Activated naive CD4-positive, alpha-beta T cell treated with anti-CD3 and anti-CD28 coated beads for 36 hours (primary cell): ENCODE measurements at regions not wholly inside any gene's neighbourhood (a gene's known extent, or its start where the extent isn't known, plus 50 kb on each side); places are given as distances from the start of the nearest gene placed in this dataset.

Source experiments
- CTCF ChIA-PET: fragments of 350-600 bp; sonication (Branson Sonifier 250); formaldehyde crosslinking; loops from one replicate; lab custom pipeline; 2021; ENCODE audit warnings: antibody characterized with exemption; lab: Charles Lee
- DNase-seq: peaks from one replicate; pipeline ENCODE4 v3.0.0-alpha.2; 2020
- H3K27ac Mint-ChIP-seq: one replicate; pipeline ENCODE4 v1.8.0; 2021; ENCODE audit warnings: mild to moderate bottlenecking, mixed read lengths
- H3K27me3 Mint-ChIP-seq: one replicate; pipeline ENCODE4 v1.8.0; 2021; ENCODE audit warnings: low read depth, mixed read lengths
- H3K36me3 Mint-ChIP-seq: one replicate; pipeline ENCODE4 v1.8.0; 2021; ENCODE audit warnings: low read depth, mixed read lengths
- H3K4me1 Mint-ChIP-seq: one replicate; pipeline ENCODE4 v1.8.0; 2021; ENCODE audit warnings: low read depth, mixed read lengths
- H3K4me3 Mint-ChIP-seq: one replicate; pipeline ENCODE4 v1.8.0; 2021; ENCODE audit warnings: mild to moderate bottlenecking, moderate library complexity, mixed read lengths
- H3K9me3 Mint-ChIP-seq: one replicate; pipeline ENCODE4 v1.8.0; 2021; ENCODE audit warnings: mixed read lengths
- intact Hi-C: fragments of 100-400 bp; cut with micrococcal nuclease; formaldehyde crosslinking; loops from one replicate; pipeline ENCODE4 v1.15.1; 2023

GRCh38 chr2:239601880-239602279 lies 201.1 kb upstream of the HDAC4 start:
- Mint-ChIP-seq H3K27ac (no peak overlapping the region), H3K36me3 (no peaks in the 10 kb centered on the region), H3K4me3 (no peak overlapping the region), H3K27me3 (peaks cover 18% of the 10 kb centered on the region), H3K9me3 (no peaks in the 10 kb centered on the region), H3K4me1 (no peaks in the 10 kb centered on the region)
- DNase-seq: no peak
- CTCF ChIA-PET: no interaction called here
- intact Hi-C loops: no loop called here

GRCh38 chr2:239601201-239601851 lies 200.5 kb upstream of the HDAC4 start:
- CTCF ChIA-PET: no interaction called here
- intact Hi-C loops: no loop called here
- no peak for DNase-seq
- H3K27ac Mint-ChIP-seq: no peak overlapping the region
- peaks cover 12% of the 10 kb centered on the region for H3K27me3 Mint-ChIP-seq
- no peaks in the 10 kb centered on the region for H3K36me3 Mint-ChIP-seq
- no peaks in the 10 kb centered on the region for H3K9me3 Mint-ChIP-seq
- H3K4me1 Mint-ChIP-seq: no peaks in the 10 kb centered on the region
- no peak overlapping the region for H3K4me3 Mint-ChIP-seq

GRCh38 chr2:239600650-239601049 lies 199.8 kb upstream of the HDAC4 start:
- CTCF ChIA-PET: no interaction called here
- no peaks in the 10 kb centered on the region for H3K9me3 Mint-ChIP-seq
- DNase-seq: no peak
- H3K27ac Mint-ChIP-seq: no peak overlapping the region
- H3K4me1 Mint-ChIP-seq: no peaks in the 10 kb centered on the region
- intact Hi-C loops: no loop called here
- no peak overlapping the region for H3K4me3 Mint-ChIP-seq
- peaks cover 7% of the 10 kb centered on the region for H3K27me3 Mint-ChIP-seq
- no peaks in the 10 kb centered on the region for H3K36me3 Mint-ChIP-seq

- no peaks in the 10 kb centered on the region for H3K36me3 Mint-ChIP-seq
These were observed 199.3 kb upstream of the HDAC4 start for GRCh38 chr2:239600001-239600593.

GRCh38 chr2:239599299-239599698 lies 198.5 kb upstream of the HDAC4 start:
- CTCF ChIA-PET: no interaction called here
- no peak overlapping the region for H3K27ac Mint-ChIP-seq
- H3K4me3 Mint-ChIP-seq: no peak overlapping the region
- no peaks in the 10 kb centered on the region for H3K9me3 Mint-ChIP-seq
- no peak for DNase-seq
- intact Hi-C loops: no loop called here
- peaks cover 3% of the 10 kb centered on the region for H3K27me3 Mint-ChIP-seq
- no peaks in the 10 kb centered on the region for H3K4me1 Mint-ChIP-seq
- H3K36me3 Mint-ChIP-seq: no peaks in the 10 kb centered on the region

More at GRCh38 chr2:239600001-239600593, 199.3 kb upstream of the HDAC4 start:
- Mint-ChIP-seq H3K27ac (no peak overlapping the region), H3K27me3 (peaks cover 4% of the 10 kb centered on the region), H3K4me1 (no peaks in the 10 kb centered on the region), H3K4me3 (no peak overlapping the region), H3K9me3 (no peaks in the 10 kb centered on the region)
- CTCF ChIA-PET: no interaction called here
- no peak for DNase-seq
- intact Hi-C loops: no loop called here

- DNase-seq: no peak
- Mint-ChIP-seq H3K36me3 (no peaks in the 10 kb centered on the region), H3K9me3 (no peaks in the 10 kb centered on the region), H3K4me1 (no peaks in the 10 kb centered on the region), H3K4me3 (no peak overlapping the region), H3K27ac (no peak overlapping the region), H3K27me3 (peaks cover 2% of the 10 kb centered on the region)
- intact Hi-C loops: no loop called here
- CTCF ChIA-PET: no interaction called here
These were observed 197.9 kb upstream of the HDAC4 start for GRCh38 chr2:239598732-239599090.

- no peak overlapping the region for H3K4me3 Mint-ChIP-seq
- intact Hi-C loops: no loop called here
- CTCF ChIA-PET: no interaction called here
- H3K9me3 Mint-ChIP-seq: no peaks in the 10 kb centered on the region
- DNase-seq: no peak
- no peaks in the 10 kb centered on the region for H3K4me1 Mint-ChIP-seq
- no peak overlapping the region for H3K27ac Mint-ChIP-seq
- H3K27me3 Mint-ChIP-seq: no peaks in the 10 kb centered on the region
- H3K36me3 Mint-ChIP-seq: no peaks in the 10 kb centered on the region
These were observed 197.4 kb upstream of the HDAC4 start for GRCh38 chr2:239598011-239598731.

- CTCF ChIA-PET: no interaction called here
- H3K9me3 Mint-ChIP-seq: no peaks in the 10 kb centered on the region
- no peaks in the 10 kb centered on the region for H3K36me3 Mint-ChIP-seq
- no peak for DNase-seq
- no peak overlapping the region for H3K27ac Mint-ChIP-seq
- H3K27me3 Mint-ChIP-seq: no peaks in the 10 kb centered on the region
- H3K4me1 Mint-ChIP-seq: no peaks in the 10 kb centered on the region
- H3K4me3 Mint-ChIP-seq: no peak overlapping the region
- intact Hi-C loops: no loop called here
These were observed 196.4 kb upstream of the HDAC4 start for GRCh38 chr2:239597216-239597615.

- Mint-ChIP-seq H3K27me3 (no peaks in the 10 kb centered on the region), H3K4me1 (no peaks in the 10 kb centered on the region), H3K27ac (no peak overlapping the region), H3K36me3 (no peaks in the 10 kb centered on the region), H3K9me3 (no peaks in the 10 kb centered on the region), H3K4me3 (no peak overlapping the region)
- intact Hi-C loops: no loop called here
- CTCF ChIA-PET: no interaction called here
- DNase-seq: no peak
These were observed 196.0 kb upstream of the HDAC4 start for GRCh38 chr2:239596792-239597191.

GRCh38 chr2:239596253-239596652 lies 195.4 kb upstream of the HDAC4 start:
- Mint-ChIP-seq H3K4me1 (no peaks in the 10 kb centered on the region), H3K36me3 (no peaks in the 10 kb centered on the region), H3K27me3 (no peaks in the 10 kb centered on the region), H3K4me3 (no peak overlapping the region), H3K9me3 (no peaks in the 10 kb centered on the region), H3K27ac (no peak overlapping the region)
- intact Hi-C loops: no loop called here
- CTCF ChIA-PET: no interaction called here
- DNase-seq: no peak

- CTCF ChIA-PET: no interaction called here
- no peaks in the 10 kb centered on the region for H3K27me3 Mint-ChIP-seq
- no peak for DNase-seq
- intact Hi-C loops: no loop called here
- no peak overlapping the region for H3K27ac Mint-ChIP-seq
- H3K4me1 Mint-ChIP-seq: no peaks in the 10 kb centered on the region
- no peak overlapping the region for H3K4me3 Mint-ChIP-seq
- H3K36me3 Mint-ChIP-seq: no peaks in the 10 kb centered on the region
- no peaks in the 10 kb centered on the region for H3K9me3 Mint-ChIP-seq
These were observed 194.9 kb upstream of the HDAC4 start for GRCh38 chr2:239595726-239596125.

GRCh38 chr2:239594772-239595608 lies 194.2 kb upstream of the HDAC4 start:
- Mint-ChIP-seq H3K36me3 (no peaks in the 10 kb centered on the region), H3K27me3 (no peaks in the 10 kb centered on the region), H3K27ac (no peak overlapping the region), H3K9me3 (no peaks in the 10 kb centered on the region), H3K4me3 (no peak overlapping the region), H3K4me1 (no peaks in the 10 kb centered on the region)
- intact Hi-C loops: no loop called here
- no peak for DNase-seq
- CTCF ChIA-PET: no interaction called here
